Fibroblast of lung (primary cell): ENCODE measurements at regions not wholly inside any gene's neighbourhood (a gene's known extent, or its start where the extent isn't known, plus 50 kb on each side); places are given as distances from the start of the nearest gene placed in this dataset.

Experiments used
- CTCF ChIP-seq, 2 donors: IDR thresholded peaks in 1 of 2; conservative IDR thresholded peaks in 1 of 2; 1 replicate in 1 of 2; 2 replicates in 1 of 2; pipeline ENCODE4 v1.5.1; 2011 to 2012; ENCODE audit warnings: low read length in 2 of 2, control low read depth in 1 of 2, inconsistent platforms in 1 of 2, low read depth in 1 of 2, mild to moderate bottlenecking in 1 of 2
- EZH2 ChIP-seq: IDR thresholded peaks from 2 replicates; pipeline ENCODE4 v1.5.1; 2012; ENCODE audit warnings: low read length, control low read depth, mild to moderate bottlenecking; ENCODE audit errors: missing control alignments

- no peak for TF ChIP-seq CTCF (conservative IDR thresholded peaks at IDR 0.05 in 1 of 2, IDR thresholded peaks at IDR 0.05 in 1 of 2; ENCODE audit: low read depth in 1 of 2, low read length in 2 of 2)
- no peak for TF ChIP-seq EZH2
These were observed 2131.7 kb downstream of the MRPL39 start for GRCh38 chr21:23475281-23476219.
